CD4-positive, CD25-positive, alpha-beta regulatory T cell (primary cell): ENCODE measurements at regions not wholly inside any gene's neighbourhood (a gene's known extent, or its start where the extent isn't known, plus 50 kb on each side); places are given as distances from the start of the nearest gene placed in this dataset.
A peak's percentile ranks its signal among the peaks of the same experiment; 100 is the strongest.

ENCODE experiments used
- ATAC-seq, 2 donors: fragments of 150-1000 bp; cut with Tn5 transposase; one replicate each; pipeline ENCODE4 v1.10.0; 2021; ENCODE audit warnings: low read depth in 2 of 2, moderate number of reproducible peaks in 2 of 2, moderate library complexity in 1 of 2
- DNase-seq, 3 donors: peaks; one replicate each; pipeline versions ENCODE4 v3.0.0 to v3.0.0-alpha.2; 2012 to 2022; ENCODE audit warnings: mixed read lengths in 1 of 3
- H3K27ac ChIP-seq: one replicate; pipeline ENCODE4 v1.7.0; 2013; ENCODE audit warnings: mild to moderate bottlenecking, low read length; ENCODE audit not compliant: insufficient read depth, poor library complexity, severe bottlenecking
- H3K27me3 ChIP-seq: one replicate; pipeline ENCODE4 v1.7.0; 2013; ENCODE audit warnings: low read length; ENCODE audit not compliant: control insufficient read depth, insufficient read depth
- H3K36me3 ChIP-seq: one replicate; pipeline ENCODE4 v1.7.0; 2013; ENCODE audit warnings: mild to moderate bottlenecking, low read length, moderate library complexity; ENCODE audit not compliant: control insufficient read depth, insufficient read depth
- H3K4me1 ChIP-seq: 2 replicates; pipeline ENCODE4 v1.7.0; 2013; ENCODE audit warnings: mild to moderate bottlenecking, low read length; ENCODE audit not compliant: insufficient read depth, control insufficient read depth, poor library complexity, severe bottlenecking
- H3K4me3 ChIP-seq: one replicate; pipeline ENCODE4 v1.7.0; 2013; ENCODE audit warnings: low read depth, mild to moderate bottlenecking, low read length, moderate library complexity
- H3K9me3 ChIP-seq, 2 experiments: 1 replicate in 1 of 2; 2 replicates in 1 of 2; pipeline ENCODE4 v1.7.0; 2013; ENCODE audit warnings: low read length in 2 of 2, mild to moderate bottlenecking in 1 of 2, moderate library complexity in 1 of 2; ENCODE audit not compliant: control insufficient read depth in 2 of 2
- H3K27ac Mint-ChIP-seq, 3 donors: one replicate each; pipeline ENCODE4 v1.8.0; 2020 to 2022; ENCODE audit warnings: mild to moderate bottlenecking in 3 of 3, mixed read lengths in 3 of 3, moderate library complexity in 2 of 3
- H3K27me3 Mint-ChIP-seq: one replicate; pipeline ENCODE4 v1.8.0; 2022; ENCODE audit warnings: mild to moderate bottlenecking, mixed read lengths
- H3K36me3 Mint-ChIP-seq: one replicate; pipeline ENCODE4 v1.8.0; 2020; ENCODE audit warnings: mixed read lengths
- H3K4me1 Mint-ChIP-seq, 4 donors: one replicate each; pipeline ENCODE4 v1.8.0; 2020 to 2022; ENCODE audit warnings: mixed read lengths in 4 of 4, mild to moderate bottlenecking in 1 of 4
- H3K4me3 Mint-ChIP-seq, 4 donors: one replicate each; pipeline ENCODE4 v1.8.0; 2020 to 2022; ENCODE audit warnings: mild to moderate bottlenecking in 4 of 4, mixed read lengths in 4 of 4, moderate library complexity in 3 of 4
- H3K9me3 Mint-ChIP-seq, 7 donors: one replicate each; pipeline ENCODE4 v1.8.0; 2020 to 2022; ENCODE audit warnings: mixed read lengths in 7 of 7, mild to moderate bottlenecking in 3 of 7, moderate library complexity in 2 of 7

DNA sequence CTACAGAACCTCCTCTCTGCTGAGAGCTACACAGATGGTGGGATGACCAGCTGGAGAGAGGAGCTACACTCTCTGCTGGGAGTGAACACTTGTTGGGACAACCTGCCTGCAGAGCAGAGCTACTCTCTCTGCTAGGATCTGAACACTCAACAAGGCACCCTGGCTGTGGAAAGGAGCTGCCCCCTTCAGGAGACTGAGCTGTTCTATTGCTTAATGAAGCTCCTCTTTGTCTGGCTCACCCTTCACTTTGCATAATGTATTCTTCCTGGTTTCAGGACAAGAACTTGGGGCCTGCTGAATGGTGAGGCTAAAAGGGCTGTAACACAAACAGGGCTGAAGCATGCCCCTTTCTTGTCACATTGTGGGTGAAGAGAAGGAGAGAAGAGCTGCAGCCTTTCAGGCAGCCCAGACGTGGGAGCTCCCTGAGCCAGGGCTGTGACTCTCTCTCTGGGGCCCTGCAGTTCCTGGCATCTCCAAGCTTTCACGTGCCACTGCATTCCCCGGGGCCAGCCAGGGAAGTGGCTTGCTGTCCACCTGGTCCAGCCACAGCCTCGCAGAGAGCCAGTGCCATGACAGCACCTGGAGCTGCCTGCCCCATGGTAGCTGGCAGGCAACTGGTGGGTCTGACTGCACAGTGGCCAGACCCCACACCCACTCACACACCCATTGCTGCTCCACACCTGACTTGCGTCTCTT, 272.8 kb upstream of the KCNJ16 start:
- Mint-ChIP-seq H3K27ac (no peak overlapping the region), H3K4me1 (no peaks in the 10 kb centered on the region), H3K4me3 (no peak overlapping the region), H3K9me3 (peaks cover 2 to 18% (median 12%) of the 10 kb centered on the region in 7 donors), H3K27me3 (no peaks in the 10 kb centered on the region), H3K36me3 (no peaks in the 10 kb centered on the region)
- H3K27ac ChIP-seq, result no peak overlapping the region
- DNase-seq, result no peak
- peaks cover 0 to 3% of the 10 kb centered on the region in 2 experiments for H3K9me3 ChIP-seq
- no peaks in the 10 kb centered on the region for H3K27me3 ChIP-seq
- H3K4me3 ChIP-seq, result no peak overlapping the region
- no peaks in the 10 kb centered on the region for H3K4me1 ChIP-seq
- H3K36me3 ChIP-seq, result no peaks in the 10 kb centered on the region
- no peak for ATAC-seq

DNA sequence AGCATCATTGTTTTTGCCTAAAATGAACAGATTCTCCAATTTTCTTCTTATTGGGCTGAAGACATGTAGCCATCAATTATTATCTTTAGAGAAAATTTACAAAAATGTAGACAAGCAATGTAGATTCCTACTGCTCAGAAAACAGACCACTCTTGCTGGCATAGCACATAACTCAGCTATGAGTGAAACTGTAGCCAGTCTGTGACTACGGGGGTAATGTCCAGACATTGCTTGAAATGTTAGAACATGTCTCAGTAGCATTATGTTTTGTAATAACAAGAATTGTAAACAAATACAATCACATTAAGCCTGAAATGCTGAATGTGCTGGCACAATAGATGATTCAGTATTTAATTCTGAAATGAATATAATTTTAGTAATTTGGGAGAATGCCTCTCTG, 265.7 kb upstream of the KCNJ16 start:
- H3K36me3 ChIP-seq, result no peaks in the 10 kb centered on the region
- no peaks in the 10 kb centered on the region for H3K9me3 ChIP-seq
- no peaks in the 10 kb centered on the region for H3K27me3 ChIP-seq
- H3K4me3 Mint-ChIP-seq, result no peak overlapping the region
- H3K4me1 ChIP-seq, result no peaks in the 10 kb centered on the region
- no peaks in the 10 kb centered on the region for H3K4me1 Mint-ChIP-seq
- H3K27ac ChIP-seq, result no peak overlapping the region
- H3K4me3 ChIP-seq, result no peak overlapping the region
- no peaks in the 10 kb centered on the region for H3K27me3 Mint-ChIP-seq
- no peaks in the 10 kb centered on the region for H3K36me3 Mint-ChIP-seq
- no peak overlapping the region for H3K27ac Mint-ChIP-seq
- ATAC-seq, result no peak
- peaks cover 0 to 12% (median 0%) of the 10 kb centered on the region in 7 donors for H3K9me3 Mint-ChIP-seq
- DNase-seq, result no peak

- Histone ChIP-seq H3K27me3 (no peaks in the 10 kb centered on the region), H3K36me3 (no peaks in the 10 kb centered on the region), H3K9me3 (no peaks in the 10 kb centered on the region), H3K27ac (no peak overlapping the region), H3K4me1 (no peaks in the 10 kb centered on the region), H3K4me3 (no peak overlapping the region)
- Mint-ChIP-seq H3K9me3 (peaks cover 0 to 8% (median 0%) of the 10 kb centered on the region in 7 donors), H3K4me1 (no peaks in the 10 kb centered on the region), H3K27me3 (no peaks in the 10 kb centered on the region), H3K27ac (no peak overlapping the region), H3K36me3 (no peaks in the 10 kb centered on the region), H3K4me3 (no peak overlapping the region)
- DNase-seq (no peak), ATAC-seq (no peak)
Observed at GRCh38 chr17:69810326-69810965, 264.6 kb upstream of the KCNJ16 start.

DNA sequence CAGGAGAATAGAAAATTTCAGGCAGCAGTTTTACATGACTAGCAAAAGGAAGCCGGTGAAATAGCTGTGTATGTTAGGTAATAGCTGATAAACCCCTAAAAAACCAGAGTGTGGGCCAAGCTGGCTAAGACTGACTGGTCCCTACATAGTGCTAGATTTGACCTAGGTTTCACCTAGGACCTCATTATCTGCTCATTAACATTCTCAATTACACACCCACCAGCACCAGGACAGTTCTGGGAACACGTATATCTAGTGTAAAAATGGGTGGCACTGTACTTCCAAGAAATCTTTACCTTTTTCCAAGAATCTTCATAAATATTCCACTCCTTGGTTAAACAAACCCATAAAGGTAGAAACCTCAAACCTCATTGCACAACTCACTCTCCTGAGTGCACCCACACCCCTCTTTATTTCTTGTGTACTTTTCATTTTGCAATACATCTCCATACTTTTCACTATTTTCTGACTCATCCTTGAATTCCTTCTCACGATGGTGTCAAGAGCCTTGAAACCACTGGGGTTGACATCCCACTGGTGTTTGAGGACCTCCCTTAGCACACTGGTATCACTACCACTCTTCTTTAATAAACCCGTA, 262.7 kb upstream of the KCNJ16 start:
- no peak for DNase-seq
- no peaks in the 10 kb centered on the region for H3K27me3 Mint-ChIP-seq
- no peaks in the 10 kb centered on the region for H3K4me1 Mint-ChIP-seq
- Histone ChIP-seq H3K4me1 (no peaks in the 10 kb centered on the region), H3K27ac (no peak overlapping the region), H3K27me3 (no peaks in the 10 kb centered on the region), H3K9me3 (no peaks in the 10 kb centered on the region), H3K4me3 (no peak overlapping the region), H3K36me3 (no peaks in the 10 kb centered on the region)
- peaks cover 0 to 8% (median 0%) of the 10 kb centered on the region in 7 donors for H3K9me3 Mint-ChIP-seq
- H3K4me3 Mint-ChIP-seq, result no peak overlapping the region
- ATAC-seq, result no peak
- H3K27ac Mint-ChIP-seq, result no peak overlapping the region
- H3K36me3 Mint-ChIP-seq, result no peaks in the 10 kb centered on the region

- H3K36me3 ChIP-seq, result no peaks in the 10 kb centered on the region
- Mint-ChIP-seq H3K9me3 (peaks cover 0 to 8% (median 0%) of the 10 kb centered on the region in 7 donors), H3K27me3 (no peaks in the 10 kb centered on the region), H3K27ac (no peak overlapping the region), H3K4me3 (no peak overlapping the region), H3K4me1 (no peaks in the 10 kb centered on the region), H3K36me3 (no peaks in the 10 kb centered on the region)
- no peak overlapping the region for H3K27ac ChIP-seq
- H3K27me3 ChIP-seq, result no peaks in the 10 kb centered on the region
- H3K9me3 ChIP-seq, result no peaks in the 10 kb centered on the region
- H3K4me1 ChIP-seq, result no peaks in the 10 kb centered on the region
- no peak overlapping the region for H3K4me3 ChIP-seq
- DNase-seq (no peak), ATAC-seq (no peak)
Observed at GRCh38 chr17:69814031-69814430, 261.0 kb upstream of the KCNJ16 start.

GRCh38 chr17:69815406-69815805, 259.6 kb upstream of the KCNJ16 start:
- Mint-ChIP-seq H3K36me3 (no peaks in the 10 kb centered on the region), H3K9me3 (peaks cover 0 to 7% (median 5%) of the 10 kb centered on the region in 7 donors), H3K27me3 (no peaks in the 10 kb centered on the region), H3K4me1 (no peaks in the 10 kb centered on the region), H3K4me3 (peak overlapping the region in 1 of 4 donors; percentile 48), H3K27ac (no peak overlapping the region)
- no peak for ATAC-seq
- no peaks in the 10 kb centered on the region for H3K27me3 ChIP-seq
- H3K27ac ChIP-seq, result no peak overlapping the region
- H3K9me3 ChIP-seq, result no peaks in the 10 kb centered on the region
- DNase-seq, result no peak
- H3K36me3 ChIP-seq, result no peaks in the 10 kb centered on the region
- no peak overlapping the region for H3K4me3 ChIP-seq
- H3K4me1 ChIP-seq, result no peaks in the 10 kb centered on the region

DNA sequence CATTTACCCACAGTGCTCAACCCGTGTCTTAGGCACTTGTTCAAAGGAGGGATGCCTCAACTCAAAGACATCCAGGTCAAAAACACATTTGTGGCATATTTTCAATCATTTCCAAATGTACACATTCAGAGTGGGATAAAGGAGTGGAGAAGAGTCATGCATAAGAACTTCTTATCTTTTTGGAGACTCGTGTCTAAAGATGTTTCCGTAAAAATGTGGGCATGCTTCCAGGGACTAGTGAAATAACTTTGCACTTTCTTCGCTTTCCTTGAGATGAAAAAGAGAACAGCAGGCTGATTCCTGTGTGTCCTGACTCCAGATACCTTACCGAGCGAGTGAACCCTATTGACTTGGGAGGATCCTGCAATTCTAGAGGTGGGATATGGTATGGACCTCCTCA, 256.6 kb upstream of the KCNJ16 start:
- Mint-ChIP-seq H3K36me3 (no peaks in the 10 kb centered on the region), H3K27ac (no peak overlapping the region), H3K4me1 (no peaks in the 10 kb centered on the region), H3K4me3 (no peak overlapping the region), H3K27me3 (no peaks in the 10 kb centered on the region), H3K9me3 (peaks cover 0 to 8% (median 2%) of the 10 kb centered on the region in 7 donors)
- DNase-seq (no peak), ATAC-seq (no peak)
- Histone ChIP-seq H3K4me3 (no peak overlapping the region), H3K36me3 (no peaks in the 10 kb centered on the region), H3K27me3 (no peaks in the 10 kb centered on the region), H3K4me1 (no peaks in the 10 kb centered on the region), H3K9me3 (no peaks in the 10 kb centered on the region), H3K27ac (no peak overlapping the region)
